GM19351 (cell line): ENCODE measurements at regions not wholly inside any gene's neighbourhood (a gene's known extent, or its start where the extent isn't known, plus 50 kb on each side); places are given as distances from the start of the nearest gene placed in this dataset.

ENCODE experiments used
- ATAC-seq: cut with Tn5 transposase; IDR thresholded peaks from one replicate; pipeline ENCODE4 v1.9.1; 2021; ENCODE audit warnings: mild to moderate bottlenecking, moderate library complexity; ENCODE audit not compliant: unreplicated experiment

- no peak for ATAC-seq
Observed at GRCh38 chr6:150651808-150652470, 52.3 kb downstream of the PLEKHG1 start.

- ATAC-seq = no peak
Observed at GRCh38 chr6:150652848-150653613, 53.3 kb downstream of the PLEKHG1 start.

GRCh38 chr6:150654608-150655007 is 54.9 kb downstream of the PLEKHG1 start:
- no peak for ATAC-seq

DNA sequence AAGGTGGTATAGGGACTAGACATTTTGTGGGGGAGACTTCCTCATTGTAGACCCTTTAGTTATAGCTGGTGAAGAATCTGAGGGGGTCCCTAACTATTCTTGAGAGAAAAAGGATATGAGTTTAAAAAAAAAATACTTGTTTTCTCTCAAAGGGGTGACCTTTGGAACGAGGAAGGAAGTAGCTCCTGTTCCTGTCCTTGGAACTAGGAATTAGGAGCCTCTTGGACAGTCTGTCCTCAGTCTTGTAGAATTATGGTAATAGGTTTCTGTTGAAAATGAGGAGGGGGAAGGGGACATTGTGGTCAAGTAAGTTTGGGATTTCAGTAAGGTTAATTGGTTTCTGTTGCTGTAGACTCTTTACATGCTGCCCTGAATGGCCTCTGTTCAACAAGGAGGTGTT is 56.5 kb downstream of the PLEKHG1 start:
- ATAC-seq = no peak

- ATAC-seq = no peak
Observed at GRCh38 chr6:150658421-150658820, 58.7 kb downstream of the PLEKHG1 start.

DNA sequence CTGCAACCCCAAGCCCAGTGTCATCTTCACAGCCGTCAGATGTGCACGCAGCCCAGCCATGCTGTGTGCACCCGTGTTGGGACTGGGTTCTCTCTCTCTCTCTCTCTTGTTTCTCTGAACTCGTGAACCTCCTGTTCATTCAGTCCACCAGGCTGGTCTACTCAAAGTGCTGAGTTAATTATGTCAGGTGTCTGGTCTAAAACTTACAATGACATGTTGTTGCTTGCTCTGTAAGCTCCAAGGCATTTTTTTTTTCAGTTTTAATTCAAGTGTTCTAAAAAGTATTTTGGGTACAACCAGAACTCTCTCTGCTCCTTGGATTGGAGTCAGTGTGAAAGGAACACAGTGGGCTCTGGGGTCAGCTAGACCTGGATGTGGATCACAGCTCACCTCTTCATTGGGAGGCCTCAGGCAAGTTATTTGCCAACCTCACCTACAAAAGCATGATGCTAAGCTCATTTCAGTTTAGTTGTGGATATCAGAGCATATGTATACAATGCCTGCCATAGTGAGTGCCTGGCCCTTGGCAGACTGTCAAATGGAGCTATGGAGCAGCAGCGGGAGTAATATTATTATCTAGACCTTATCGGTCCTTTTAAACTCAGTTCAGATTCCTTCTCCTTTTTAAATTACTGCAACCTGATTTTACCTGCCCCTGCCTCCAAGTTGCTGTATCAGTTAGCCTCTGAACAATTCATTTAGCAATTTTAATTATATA is 59.5 kb downstream of the PLEKHG1 start:
- no peak for ATAC-seq

DNA sequence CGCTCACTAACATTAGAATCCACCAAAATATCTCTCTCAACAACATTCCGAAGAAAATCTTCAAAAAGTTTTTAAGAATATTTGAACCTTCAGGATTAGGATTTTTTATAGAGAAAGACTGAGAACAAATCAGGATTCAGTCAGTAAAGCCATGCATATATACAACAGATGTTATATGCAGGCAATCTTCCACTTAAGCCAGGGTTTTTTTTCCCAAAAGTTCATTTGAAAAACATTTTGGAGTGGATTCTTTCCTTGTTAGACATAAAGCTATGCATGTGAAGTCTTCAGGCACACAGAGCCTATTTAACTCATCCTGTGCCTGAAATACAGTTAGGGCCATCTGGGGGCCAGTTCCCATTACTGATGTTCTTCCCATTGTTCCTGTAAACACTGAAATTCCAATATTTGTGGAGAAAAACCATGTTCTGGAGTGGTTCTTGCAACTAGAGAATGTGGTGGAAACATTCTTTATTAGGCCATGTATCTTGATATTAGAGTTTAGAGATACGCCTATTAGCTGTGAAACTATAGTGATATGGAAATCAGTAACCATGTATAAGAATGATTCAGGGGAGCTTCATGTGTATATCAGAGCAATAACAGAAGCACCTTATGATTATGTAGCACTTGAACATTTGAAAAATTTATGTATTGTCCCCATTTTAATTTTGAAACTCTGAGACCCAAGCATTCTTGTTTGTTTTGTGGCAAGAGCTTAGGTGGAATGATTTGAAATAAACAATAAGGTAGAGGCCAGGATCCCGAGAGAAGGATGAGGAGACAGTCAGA is 61.7 kb downstream of the PLEKHG1 start:
- ATAC-seq = no peak

DNA sequence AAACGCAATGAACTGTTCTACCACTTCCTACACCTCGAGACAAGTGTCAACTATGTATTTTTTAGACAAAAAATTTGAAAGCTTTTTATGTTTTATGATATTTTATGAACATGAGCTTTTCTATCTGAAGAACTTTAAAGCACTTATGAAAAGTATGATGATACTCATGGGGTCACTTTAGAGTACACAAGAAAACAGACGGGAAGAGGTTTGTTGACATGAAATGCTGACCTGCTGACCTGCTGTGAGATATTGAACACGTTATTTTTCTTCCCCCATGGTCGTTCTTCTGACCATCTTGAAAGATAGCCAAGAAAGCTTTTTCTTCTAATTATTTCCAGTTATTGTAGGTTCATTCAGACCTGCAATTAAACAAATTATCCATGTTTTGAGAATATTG is 63.1 kb downstream of the PLEKHG1 start:
- ATAC-seq = no peak

DNA sequence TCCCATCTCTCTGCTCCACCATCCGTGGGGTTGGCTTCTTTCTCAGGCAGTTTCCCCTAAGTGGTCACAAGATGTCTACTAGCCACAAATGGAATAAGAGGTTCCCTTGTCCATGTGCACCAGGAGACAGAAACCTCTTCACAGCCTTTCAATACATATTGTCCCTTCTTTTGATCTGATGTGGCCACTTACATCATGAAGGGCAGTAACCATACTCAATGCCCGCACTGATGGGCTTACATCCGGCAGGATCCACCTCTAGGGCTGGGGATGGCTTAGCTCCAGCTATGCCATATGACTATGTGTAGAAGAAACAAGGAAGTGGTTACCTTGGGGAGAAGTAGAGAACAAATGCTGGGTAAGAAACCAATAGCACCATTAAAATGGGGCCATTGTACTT is 64.4 kb downstream of the PLEKHG1 start:
- no peak for ATAC-seq

DNA sequence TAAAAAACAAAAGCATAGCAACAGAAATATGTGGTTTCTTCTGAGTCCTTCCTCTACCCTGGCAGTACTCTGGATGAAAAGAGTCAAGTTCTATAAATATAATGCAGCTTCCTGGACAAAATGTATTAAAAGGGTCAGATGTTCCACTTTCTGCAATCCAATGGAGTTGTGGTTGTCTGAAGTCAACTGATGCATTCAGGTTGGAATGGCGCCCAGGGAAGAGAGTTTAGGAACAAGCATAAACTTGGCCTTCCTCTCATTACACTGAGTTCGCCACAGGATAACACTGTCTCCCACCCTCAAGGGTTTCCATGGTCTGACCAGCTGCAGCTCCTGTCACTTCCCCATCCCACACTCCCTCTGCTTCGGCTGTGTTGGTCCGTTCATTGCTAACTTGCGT is 66.4 kb downstream of the PLEKHG1 start:
- ATAC-seq = no peak

- no peak for ATAC-seq
Observed at GRCh38 chr6:150667359-150667758, 67.7 kb downstream of the PLEKHG1 start.

DNA sequence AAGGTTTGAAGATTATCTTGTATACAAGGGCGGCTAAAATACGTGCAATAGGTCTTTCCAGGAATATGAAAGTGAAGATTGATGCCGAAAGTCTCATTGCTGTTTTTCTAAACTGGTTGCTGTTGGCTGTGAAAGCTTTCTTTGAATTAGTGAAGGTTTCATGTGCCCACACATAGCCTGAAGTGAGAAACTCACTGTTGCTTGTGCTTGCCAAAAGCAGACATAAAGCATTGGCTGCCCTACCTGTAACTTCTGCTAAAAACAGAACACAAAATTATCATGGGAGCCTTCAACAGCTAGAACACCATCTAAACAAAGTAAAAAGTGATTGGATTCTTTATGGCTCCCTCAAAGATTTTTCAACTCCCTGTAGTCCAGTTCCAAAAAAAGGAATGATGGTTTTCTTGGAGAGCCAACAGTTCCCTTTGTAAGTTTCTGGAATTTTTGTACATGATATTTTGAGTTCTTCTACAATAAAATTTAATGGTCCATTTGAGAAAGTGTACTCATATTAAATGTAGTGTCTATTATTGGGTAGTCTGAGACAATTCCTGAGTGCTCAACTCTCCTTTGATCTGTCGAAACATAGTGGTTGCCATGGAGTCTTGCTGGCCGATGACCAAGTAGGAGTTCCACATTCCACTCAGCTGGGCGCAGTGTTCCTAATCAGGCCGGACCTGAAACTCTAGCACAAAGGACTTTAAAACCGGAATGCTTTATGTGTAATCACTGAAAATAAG is 68.5 kb downstream of the PLEKHG1 start:
- peak; percentile 60 for ATAC-seq

- ATAC-seq = no peak
Observed at GRCh38 chr6:150668900-150669302, 69.2 kb downstream of the PLEKHG1 start.

DNA sequence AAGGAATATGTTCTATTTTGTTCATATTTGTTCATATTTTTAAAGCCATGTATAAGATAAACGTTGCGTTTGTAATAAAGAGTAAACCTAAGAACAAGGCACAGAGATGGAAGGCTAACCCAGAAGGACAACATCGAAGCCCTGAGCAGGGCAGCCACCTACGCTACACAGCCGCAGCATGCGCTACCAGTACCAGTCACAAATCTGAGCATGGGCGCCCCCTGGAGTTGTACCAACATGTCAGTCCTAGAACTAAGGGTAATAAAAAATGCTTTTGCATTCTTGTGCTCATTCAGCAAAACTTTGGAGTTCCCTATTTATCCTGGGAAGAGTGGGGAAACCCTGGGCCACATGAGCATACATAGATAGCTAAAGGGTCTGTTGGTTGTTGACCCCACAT is 70.6 kb downstream of the PLEKHG1 start:
- ATAC-seq = no peak

DNA sequence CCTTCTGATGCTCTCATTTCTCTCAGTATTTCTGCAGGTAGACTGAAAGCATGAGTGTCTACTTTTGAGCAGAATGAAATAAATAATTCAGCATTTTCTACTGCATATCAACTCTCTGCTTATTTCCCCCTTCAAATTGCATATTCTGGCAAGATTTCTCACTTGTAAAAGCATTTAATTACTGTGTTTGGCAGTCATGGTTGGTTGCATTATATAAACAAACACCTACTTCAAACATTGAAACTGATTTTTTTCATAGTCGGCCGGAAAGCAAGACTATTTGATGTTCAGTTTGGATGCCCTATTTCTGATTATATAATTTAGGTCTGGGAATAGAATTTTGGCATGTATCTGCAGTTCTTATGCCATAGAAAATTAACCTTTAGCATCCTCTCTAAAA is 73.1 kb downstream of the PLEKHG1 start:
- ATAC-seq = no peak

DNA sequence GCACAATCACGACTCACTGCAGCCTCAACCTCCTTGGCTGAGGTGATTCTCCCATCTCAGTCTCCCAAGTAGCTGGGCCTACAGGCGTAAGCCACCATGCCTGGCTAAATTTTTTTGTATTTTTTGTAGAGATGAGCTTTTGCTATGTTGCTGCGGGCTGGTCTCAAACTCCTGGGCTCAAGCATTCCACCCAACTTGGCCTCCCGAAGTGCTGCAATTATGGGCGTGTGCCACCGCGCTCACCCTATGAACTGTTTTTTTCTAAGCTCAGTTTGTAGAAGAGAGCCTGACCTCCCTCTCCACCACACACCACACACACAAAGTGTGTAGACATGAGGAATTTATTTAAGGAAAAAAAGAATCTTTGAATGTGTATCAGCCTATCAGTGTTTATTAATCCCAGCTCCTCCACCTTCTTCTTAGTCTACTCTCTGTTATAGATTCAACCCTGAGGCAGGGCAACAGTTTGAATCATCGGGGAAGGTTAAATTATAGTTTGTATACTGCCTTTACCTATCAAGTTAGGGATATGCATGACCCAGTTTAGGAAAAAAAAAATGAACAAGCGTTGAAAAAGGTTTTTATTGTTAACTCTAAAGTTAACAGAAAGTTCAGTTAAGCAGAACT is 74.1 kb downstream of the PLEKHG1 start:
- no peak for ATAC-seq

DNA sequence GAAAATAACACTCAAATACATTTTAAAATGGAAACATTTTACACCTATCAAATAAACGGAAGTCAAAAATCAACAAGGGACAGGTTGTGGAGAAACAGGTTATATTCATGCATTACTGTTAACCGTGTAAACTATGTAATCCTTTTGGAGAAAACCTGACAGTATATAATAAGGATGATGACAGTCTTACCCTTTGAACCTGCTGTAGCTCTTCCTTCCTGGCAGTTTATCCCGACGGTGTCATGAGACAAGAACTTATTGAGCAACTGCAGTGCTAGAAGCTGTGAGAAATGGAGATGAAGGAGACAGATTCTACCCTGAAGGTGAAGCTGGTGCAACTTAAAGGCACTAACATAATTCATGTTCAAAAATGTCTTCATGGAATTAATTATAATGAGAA is 76.7 kb downstream of the PLEKHG1 start:
- no peak for ATAC-seq

- ATAC-seq = no peak
Observed at GRCh38 chr6:150676772-150677171, 77.1 kb downstream of the PLEKHG1 start.

- ATAC-seq = no peak
Observed at GRCh38 chr6:150680510-150680909, 80.8 kb downstream of the PLEKHG1 start.
